Central memory CD8-positive, alpha-beta T cell (primary cell): ENCODE measurements at regions not wholly inside any gene's neighbourhood (a gene's known extent, or its start where the extent isn't known, plus 50 kb on each side); places are given as distances from the start of the nearest gene placed in this dataset.
"Not testable (repeated sequence)": the region's sequence is repeated elsewhere in the genome, so short reads cannot be mapped to it uniquely, and the experiment has no call there.

ENCODE experiments used
- ATAC-seq: fragments of 150-1000 bp; cut with Tn5 transposase; replicated peaks from 2 replicates; pipeline ENCODE4 v1.10.0; 2022; ENCODE audit warnings: mild to moderate bottlenecking, moderate FRiP score, moderate number of reproducible peaks; ENCODE audit not compliant: poor library complexity, severe bottlenecking; ENCODE audit errors: extremely low read depth
- DNase-seq, 2 donors: peaks; one replicate each; pipeline ENCODE4 v3.0.0; 2021; ENCODE audit warnings: low spot score in 2 of 2
- H3K27ac Mint-ChIP-seq: one replicate; pipeline ENCODE4 v1.8.0; 2022; ENCODE audit warnings: low read depth, mild to moderate bottlenecking, moderate library complexity, mixed read lengths
- H3K27me3 Mint-ChIP-seq: one replicate; pipeline ENCODE4 v1.8.0; 2022; ENCODE audit warnings: mixed read lengths
- H3K36me3 Mint-ChIP-seq: one replicate; pipeline ENCODE4 v1.8.0; 2022; ENCODE audit warnings: mild to moderate bottlenecking, moderate library complexity, mixed read lengths; ENCODE audit not compliant: insufficient read depth
- H3K4me1 Mint-ChIP-seq: one replicate; pipeline ENCODE4 v1.8.0; 2022; ENCODE audit warnings: mixed read lengths
- H3K4me3 Mint-ChIP-seq: one replicate; pipeline ENCODE4 v1.8.0; 2022; ENCODE audit warnings: mild to moderate bottlenecking, moderate library complexity, mixed read lengths
- H3K9me3 Mint-ChIP-seq: one replicate; pipeline ENCODE4 v1.8.0; 2022; ENCODE audit warnings: mixed read lengths

DNA sequence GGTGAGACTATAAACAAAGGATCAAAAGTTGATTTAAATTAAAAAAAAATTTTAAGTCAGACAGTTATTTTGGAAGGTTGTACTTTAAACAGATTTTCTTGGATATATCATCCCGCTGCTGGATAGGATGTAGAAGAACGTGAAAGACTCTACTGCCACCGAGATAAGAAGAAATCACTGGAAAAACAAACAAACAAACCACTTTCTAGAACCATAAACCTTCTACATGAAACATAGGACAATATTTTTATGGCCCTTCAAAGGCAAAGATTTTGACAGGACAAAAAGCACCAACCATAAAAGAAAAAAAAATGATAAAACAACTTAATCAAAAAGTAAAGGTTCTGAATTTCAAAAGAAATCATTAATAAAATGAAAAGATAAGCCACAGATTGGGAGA lies 268.2 kb upstream of the DAAM1 start:
- H3K4me1 Mint-ChIP-seq: no peaks in the 10 kb centered on the region
- DNase-seq: no peak
- no peak overlapping the region for H3K4me3 Mint-ChIP-seq

DNA sequence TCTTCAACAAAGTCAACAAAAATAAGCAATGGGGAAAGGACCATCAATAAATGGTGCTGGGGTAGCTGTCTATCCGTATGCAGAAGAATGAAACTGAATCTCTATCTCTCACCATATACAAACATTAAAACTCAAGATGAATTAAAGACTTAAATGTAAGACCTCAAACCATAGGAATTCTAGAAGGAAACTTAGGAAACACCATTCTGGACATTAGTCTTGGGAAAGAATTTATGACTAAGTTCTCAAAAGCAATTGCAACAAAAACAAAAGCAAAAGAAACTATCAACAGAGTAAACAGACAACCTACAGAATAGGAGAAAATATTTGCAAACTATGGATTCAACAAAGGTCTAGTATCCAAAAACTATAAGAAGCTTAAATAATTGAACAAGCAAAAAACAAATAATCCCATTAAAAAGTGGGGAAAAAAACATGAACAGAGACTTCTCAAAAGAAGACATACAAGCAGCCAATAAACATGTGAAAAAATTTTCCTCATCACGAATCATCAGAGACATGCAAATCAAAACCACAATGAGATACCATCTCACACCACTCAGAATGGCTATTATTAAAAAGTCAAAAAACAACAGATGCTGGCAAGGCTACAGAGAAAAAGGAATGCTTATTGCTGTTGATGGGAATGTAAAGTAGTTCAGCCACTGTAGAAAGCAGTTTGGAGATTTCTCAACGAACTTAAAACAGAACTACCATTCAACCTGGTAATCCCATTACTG lies 266.1 kb upstream of the DAAM1 start:
- H3K4me1 Mint-ChIP-seq, H3K27me3 Mint-ChIP-seq, H3K27ac Mint-ChIP-seq, ATAC-seq, H3K4me3 Mint-ChIP-seq, H3K36me3 Mint-ChIP-seq, DNase-seq: not testable (repeated sequence)
- H3K9me3 Mint-ChIP-seq: peaks cover 11% of the 10 kb centered on the region

More for the DNA sequence above, 268.2 kb upstream of the DAAM1 start:
- peaks cover 5% of the 10 kb centered on the region for H3K27me3 Mint-ChIP-seq
- ATAC-seq: no peak
- no peaks in the 10 kb centered on the region for H3K36me3 Mint-ChIP-seq
- H3K27ac Mint-ChIP-seq: no peak overlapping the region
- peaks cover 11% of the 10 kb centered on the region for H3K9me3 Mint-ChIP-seq

DNA sequence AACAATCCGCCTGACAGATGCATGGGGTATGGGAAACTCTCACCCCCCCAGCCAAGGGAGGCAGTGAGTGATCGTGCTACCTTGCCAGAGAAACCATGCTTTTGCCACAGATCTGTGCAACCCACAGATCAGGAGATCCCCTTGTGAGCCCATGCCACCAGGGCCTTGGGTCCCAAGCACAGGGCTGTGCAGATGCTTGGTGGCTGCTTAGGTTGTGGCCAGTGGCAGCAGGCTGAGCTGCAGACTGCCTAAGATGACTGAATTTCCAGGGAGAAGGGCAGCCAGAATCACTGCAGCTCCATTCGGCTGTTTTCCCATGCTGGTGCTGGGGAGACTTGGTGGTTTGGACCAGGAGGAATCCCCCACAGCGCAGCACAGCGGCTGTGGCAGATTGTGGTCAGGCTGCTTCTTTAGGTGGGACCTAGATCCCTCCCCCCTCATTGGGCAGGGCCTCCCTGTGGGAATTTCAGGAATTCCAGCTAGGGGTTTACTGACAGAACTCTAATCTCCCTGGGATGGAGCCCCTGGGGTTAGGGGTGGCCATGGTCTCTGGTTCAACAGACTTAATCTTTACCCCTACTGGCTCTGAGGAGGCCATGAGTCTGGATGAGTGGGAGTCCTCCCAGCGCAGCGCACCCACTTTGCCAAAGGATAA lies 264.6 kb upstream of the DAAM1 start:
- DNase-seq (no peak), ATAC-seq (no peak)
- Mint-ChIP-seq H3K27me3 (no peaks in the 10 kb centered on the region), H3K36me3 (no peaks in the 10 kb centered on the region), H3K4me3 (no peak overlapping the region), H3K27ac (no peak overlapping the region), H3K9me3 (peaks cover 11% of the 10 kb centered on the region), H3K4me1 (no peaks in the 10 kb centered on the region)

DNA sequence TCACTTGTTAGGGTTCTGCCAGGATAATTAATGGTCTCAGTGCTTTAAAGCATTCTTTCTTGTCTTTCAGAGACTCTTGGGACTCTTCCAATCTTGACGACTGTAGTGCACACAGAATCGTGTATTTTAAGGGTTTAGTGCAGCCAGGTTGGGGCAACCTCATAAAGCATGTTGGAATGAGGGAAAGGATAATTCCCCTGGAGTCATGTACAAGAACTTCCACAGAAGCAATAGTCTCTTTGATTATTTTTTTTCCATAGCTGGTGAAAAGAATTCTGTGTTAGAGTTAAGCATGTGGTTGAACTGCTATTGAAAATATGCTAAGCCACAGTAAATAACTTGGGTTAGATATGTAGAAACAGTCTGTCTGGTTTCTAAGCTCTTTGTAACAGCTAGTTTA lies 246.8 kb upstream of the DAAM1 start:
- Mint-ChIP-seq H3K4me3 (no peak overlapping the region), H3K4me1 (no peaks in the 10 kb centered on the region), H3K9me3 (peaks cover 20% of the 10 kb centered on the region), H3K27ac (no peak overlapping the region), H3K27me3 (no peaks in the 10 kb centered on the region), H3K36me3 (peaks cover 2% of the 10 kb centered on the region)
- DNase-seq: no peak
- no peak for ATAC-seq

DNA sequence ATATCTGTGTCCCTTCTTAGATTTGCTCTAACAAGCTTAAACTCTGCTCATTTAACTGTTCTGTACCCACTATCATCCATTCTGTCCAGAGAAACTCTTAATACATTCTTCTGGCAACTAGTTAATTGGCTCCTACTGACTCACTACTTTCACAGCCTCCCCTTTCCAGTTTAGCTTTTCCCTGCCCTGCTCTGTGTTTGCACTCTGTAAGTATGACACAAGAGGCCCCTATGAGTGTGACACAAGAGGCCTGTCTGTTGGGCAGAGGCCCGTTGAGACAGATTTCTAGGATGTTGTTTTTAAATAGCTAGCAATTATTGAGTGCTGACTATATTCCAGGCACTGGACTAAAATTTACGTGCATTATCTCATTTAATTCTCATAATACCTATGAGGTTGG lies 246.0 kb upstream of the DAAM1 start:
- H3K4me3 Mint-ChIP-seq: no peak overlapping the region
- no peak for DNase-seq
- H3K27ac Mint-ChIP-seq: no peak overlapping the region
- no peaks in the 10 kb centered on the region for H3K4me1 Mint-ChIP-seq
- H3K9me3 Mint-ChIP-seq: peaks cover 17% of the 10 kb centered on the region
- peaks cover 2% of the 10 kb centered on the region for H3K36me3 Mint-ChIP-seq
- H3K27me3 Mint-ChIP-seq: no peaks in the 10 kb centered on the region
- no peak for ATAC-seq

DNA sequence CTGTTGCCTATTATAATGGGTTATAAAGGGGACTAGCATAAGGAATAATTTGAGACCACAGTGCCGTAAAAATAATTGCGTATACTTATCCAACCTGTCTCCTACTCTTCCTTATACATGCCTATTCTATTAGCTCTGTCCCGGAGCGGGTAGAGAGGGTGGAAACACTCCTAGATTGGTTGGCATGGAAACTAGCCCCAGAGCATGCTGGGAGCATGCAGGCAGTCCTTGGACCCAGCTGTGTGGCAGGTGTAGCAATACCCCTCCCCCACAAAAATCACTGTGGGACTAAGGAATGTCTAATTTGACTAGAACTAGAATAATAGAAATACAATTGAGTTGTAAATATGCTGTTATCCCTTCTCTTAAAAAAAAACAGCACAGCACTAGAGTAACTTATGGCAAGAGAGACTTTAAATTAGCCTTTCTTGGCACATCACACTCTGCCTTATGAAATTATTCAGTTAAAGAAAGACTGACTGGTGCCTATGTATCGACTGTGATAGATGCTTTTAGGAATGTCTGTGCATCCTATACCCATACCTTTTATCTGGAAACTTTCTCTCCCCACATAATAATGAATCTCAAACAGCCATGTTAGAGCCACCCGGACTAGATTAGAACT lies 244.0 kb upstream of the DAAM1 start:
- no peak overlapping the region for H3K27ac Mint-ChIP-seq
- no peaks in the 10 kb centered on the region for H3K4me1 Mint-ChIP-seq
- H3K9me3 Mint-ChIP-seq: peaks cover 11% of the 10 kb centered on the region
- DNase-seq: no peak
- H3K27me3 Mint-ChIP-seq: no peaks in the 10 kb centered on the region
- H3K36me3 Mint-ChIP-seq: peaks cover 2% of the 10 kb centered on the region
- no peak for ATAC-seq
- H3K4me3 Mint-ChIP-seq: no peak overlapping the region

DNA sequence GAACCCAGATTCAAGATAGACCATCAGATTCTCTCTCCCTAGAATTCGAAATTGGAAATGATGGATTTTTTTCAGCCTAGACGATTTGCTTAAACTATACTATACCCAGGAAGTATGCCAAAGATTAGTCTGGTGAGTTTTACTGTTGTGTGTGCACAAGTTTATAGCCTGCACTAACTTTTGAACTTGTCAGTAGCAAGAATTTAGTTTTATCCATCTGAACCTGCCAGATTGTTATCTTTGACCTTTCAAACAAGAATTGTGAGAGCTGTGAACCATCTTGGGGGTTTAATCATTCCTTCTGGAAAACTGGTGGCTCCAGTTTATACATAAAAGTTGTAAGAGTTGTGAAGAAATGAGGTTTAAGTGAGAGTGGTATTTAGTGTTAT lies 243.5 kb upstream of the DAAM1 start:
- Mint-ChIP-seq H3K36me3 (peaks cover 2% of the 10 kb centered on the region), H3K27ac (no peak overlapping the region), H3K9me3 (peaks cover 11% of the 10 kb centered on the region), H3K27me3 (no peaks in the 10 kb centered on the region), H3K4me3 (no peak overlapping the region), H3K4me1 (no peaks in the 10 kb centered on the region)
- no peak for ATAC-seq
- no peak for DNase-seq

DNA sequence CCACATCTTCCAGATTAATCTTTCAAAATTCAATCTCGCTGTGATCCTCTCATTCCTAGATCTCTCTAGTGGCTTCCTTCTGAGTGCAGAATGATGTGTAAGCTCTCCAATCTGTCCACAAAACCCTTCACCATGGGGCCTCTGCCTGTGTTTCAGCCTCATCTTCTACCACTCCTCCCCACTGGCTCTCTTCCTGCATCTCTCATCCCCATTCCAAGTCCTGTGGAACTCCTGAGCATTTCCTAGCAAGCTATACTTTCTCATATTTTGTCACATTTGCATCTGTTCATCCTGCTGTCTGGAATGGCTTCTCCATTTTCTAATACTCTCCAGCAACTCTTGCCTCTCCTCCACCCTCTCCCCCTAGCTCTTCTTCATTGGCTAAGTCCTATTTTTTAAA lies 242.0 kb upstream of the DAAM1 start:
- Mint-ChIP-seq H3K27me3 (no peaks in the 10 kb centered on the region), H3K4me1 (no peaks in the 10 kb centered on the region), H3K4me3 (no peak overlapping the region), H3K27ac (no peak overlapping the region), H3K9me3 (peaks cover 17% of the 10 kb centered on the region), H3K36me3 (peaks cover 2% of the 10 kb centered on the region)
- ATAC-seq (no peak), DNase-seq (no peak)

DNA sequence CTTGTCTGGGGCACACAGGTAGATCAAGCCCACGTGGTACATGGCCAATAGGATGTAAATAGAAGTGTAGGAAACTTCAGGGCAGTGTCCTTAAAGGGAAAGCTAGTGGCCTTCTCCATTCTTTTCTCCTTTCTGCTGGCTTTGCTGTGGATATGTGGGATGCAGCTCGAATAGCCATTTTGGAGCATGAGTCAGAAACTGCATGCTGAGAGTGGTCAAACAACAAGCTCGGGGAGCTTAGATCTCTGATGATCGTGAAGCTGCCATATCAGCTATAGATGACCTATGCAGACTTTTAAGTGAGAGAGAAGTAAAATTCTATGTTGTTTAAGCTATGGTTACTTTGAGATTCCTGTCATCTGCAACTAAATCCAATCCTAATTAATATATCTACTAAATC lies 241.3 kb upstream of the DAAM1 start:
- ATAC-seq (no peak), DNase-seq (no peak)
- H3K9me3 Mint-ChIP-seq: peaks cover 17% of the 10 kb centered on the region
- no peaks in the 10 kb centered on the region for H3K27me3 Mint-ChIP-seq
- H3K27ac Mint-ChIP-seq: no peak overlapping the region
- peaks cover 2% of the 10 kb centered on the region for H3K36me3 Mint-ChIP-seq
- no peaks in the 10 kb centered on the region for H3K4me1 Mint-ChIP-seq
- H3K4me3 Mint-ChIP-seq: no peak overlapping the region

DNA sequence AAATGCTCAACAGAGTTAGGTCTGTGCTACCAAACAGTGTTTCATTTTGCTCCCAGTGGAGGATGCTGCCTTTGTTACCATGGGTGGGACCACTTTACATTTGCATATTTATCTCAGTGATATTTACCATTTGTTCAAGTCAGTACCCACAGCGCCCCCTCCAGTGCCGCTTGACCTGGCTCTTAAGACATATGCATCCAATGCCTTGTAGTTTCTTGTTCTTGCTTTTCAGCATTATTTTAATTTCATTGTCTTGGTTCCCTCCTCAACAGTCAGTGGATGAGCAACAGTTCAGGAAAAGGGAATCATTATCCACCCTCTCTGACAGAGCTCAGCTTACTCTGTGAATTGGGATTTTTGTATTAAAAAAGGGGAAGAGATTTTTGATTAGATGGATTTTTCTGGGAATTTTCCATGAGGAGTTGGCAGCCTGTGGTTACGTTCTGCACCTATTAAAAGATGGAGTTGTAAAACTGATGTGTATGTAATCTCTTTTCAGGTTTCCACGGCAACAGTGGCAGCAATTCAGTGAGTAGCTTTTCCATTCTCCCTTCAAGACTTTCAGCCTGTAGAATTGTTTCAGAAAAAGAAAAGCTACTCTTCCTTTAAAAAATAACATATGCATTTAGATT lies 240.5 kb upstream of the DAAM1 start:
- no peak for ATAC-seq
- Mint-ChIP-seq H3K9me3 (peaks cover 17% of the 10 kb centered on the region), H3K36me3 (peaks cover 2% of the 10 kb centered on the region), H3K27ac (no peak overlapping the region), H3K4me1 (no peaks in the 10 kb centered on the region), H3K27me3 (no peaks in the 10 kb centered on the region), H3K4me3 (no peak overlapping the region)
- no peak for DNase-seq

DNA sequence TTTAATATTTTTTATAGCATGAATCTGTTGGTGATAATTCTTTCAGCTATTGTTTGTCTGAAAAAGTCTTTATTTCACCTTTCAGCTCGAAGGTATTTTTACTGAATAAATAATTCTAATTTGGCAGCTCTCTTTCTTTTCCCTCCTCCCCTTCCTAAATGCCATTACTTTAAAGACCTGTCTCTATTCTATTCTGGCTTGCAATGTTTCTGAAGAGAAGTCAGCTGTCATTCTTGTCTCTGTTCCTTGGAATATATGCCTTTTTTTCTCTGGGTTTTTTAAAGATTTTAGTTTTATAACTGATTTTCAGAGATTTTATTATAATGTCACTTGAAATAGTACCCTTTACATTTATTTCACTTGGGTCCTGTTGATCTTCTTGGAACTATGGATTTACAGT lies 237.9 kb upstream of the DAAM1 start:
- Mint-ChIP-seq H3K4me1 (no peaks in the 10 kb centered on the region), H3K36me3 (no peaks in the 10 kb centered on the region), H3K27ac (no peak overlapping the region), H3K4me3 (no peak overlapping the region), H3K9me3 (peaks cover 26% of the 10 kb centered on the region), H3K27me3 (peaks cover 9% of the 10 kb centered on the region)
- ATAC-seq (no peak), DNase-seq (no peak)

DNA sequence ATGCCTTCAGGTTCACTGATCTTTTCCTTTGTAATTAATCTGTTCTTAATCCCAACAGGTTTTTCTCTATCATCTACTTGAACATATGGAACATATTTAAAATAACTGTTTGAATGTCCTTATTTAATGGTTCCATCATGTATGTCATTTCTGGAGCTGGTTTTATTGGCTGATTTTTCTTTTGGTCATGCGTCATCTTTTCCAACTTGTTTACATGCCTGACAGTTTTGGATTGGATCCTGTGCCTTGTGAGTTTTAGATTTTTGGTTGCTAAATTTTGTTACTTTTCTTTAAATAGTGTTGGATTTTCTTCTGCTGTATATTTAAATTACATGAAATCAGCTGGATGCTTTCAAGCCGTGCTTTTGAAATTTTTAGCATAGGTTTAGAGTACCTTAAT lies 237.3 kb upstream of the DAAM1 start:
- H3K4me3 Mint-ChIP-seq: no peak overlapping the region
- H3K27me3 Mint-ChIP-seq: peaks cover 9% of the 10 kb centered on the region
- no peaks in the 10 kb centered on the region for H3K36me3 Mint-ChIP-seq
- DNase-seq (no peak), ATAC-seq (no peak)
- peaks cover 20% of the 10 kb centered on the region for H3K9me3 Mint-ChIP-seq
- H3K4me1 Mint-ChIP-seq: no peaks in the 10 kb centered on the region
- no peak overlapping the region for H3K27ac Mint-ChIP-seq

DNA sequence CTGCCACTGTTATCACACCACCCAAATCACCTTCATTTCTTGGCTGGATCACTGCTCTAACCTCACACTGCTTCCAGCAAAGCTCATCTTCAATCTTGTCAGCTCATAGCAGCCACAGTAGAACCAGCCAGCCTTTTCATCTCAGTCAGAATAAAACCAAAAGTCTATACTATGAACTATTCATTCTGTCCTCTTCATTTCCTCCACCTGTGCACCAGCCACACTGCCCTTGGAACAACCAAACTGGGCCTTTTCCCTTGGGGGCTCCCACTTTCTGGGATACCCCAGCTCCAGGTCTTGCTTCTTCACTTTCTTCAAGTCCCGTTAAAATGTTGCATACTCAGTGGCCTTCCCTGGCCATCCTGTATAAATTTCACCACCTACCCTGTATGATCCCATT lies 234.4 kb upstream of the DAAM1 start:
- DNase-seq (no peak), ATAC-seq (no peak)
- Mint-ChIP-seq H3K9me3 (peaks cover 27% of the 10 kb centered on the region), H3K27ac (no peak overlapping the region), H3K36me3 (no peaks in the 10 kb centered on the region), H3K4me3 (no peak overlapping the region), H3K27me3 (peaks cover 9% of the 10 kb centered on the region), H3K4me1 (no peaks in the 10 kb centered on the region)
